ENCODE measurements at regions not wholly inside any gene's neighbourhood (a gene's known extent, or its start where the extent isn't known, plus 50 kb on each side); places are given as distances from the start of the nearest gene placed in this dataset.

GRCh38 chr6:3900744-3901336 lies 51.7 kb downstream of the FAM50B start:
- Histone ChIP-seq H3K9me3 (ENCODE audit: low read depth, low read length) (no peaks in the 10 kb centered on the region), H3K9ac (ENCODE audit: insufficient read length) (no peak overlapping the region), H3K36me3 (ENCODE audit: insufficient read depth, low read length) (no peaks in the 10 kb centered on the region), H3K27ac (no peak overlapping the region), H3K4me3 (no peak overlapping the region)
- no peak for DNase-seq (ENCODE audit: low read depth, low spot score)
- TF ChIP-seq EZH2 (IDR thresholded peaks at IDR 0.05), result no peak
- TF ChIP-seq POLR2AphosphoS5 (IDR thresholded peaks at IDR 0.05; ENCODE audit: borderline replicate concordance, low read depth, low read length), result no peak
- no peak for TF ChIP-seq FOXP2 (optimal IDR thresholded peaks at IDR 0.05; ENCODE audit: control extremely low read depth, extremely low read length, insufficient read depth)

- no peak overlapping the region for H3K4me3 ChIP-seq
- no peak overlapping the region for H3K27ac ChIP-seq
- no peaks in the 10 kb centered on the region for H3K9me3 ChIP-seq (ENCODE audit: low read depth, low read length)
- TF ChIP-seq FOXP2 (optimal IDR thresholded peaks at IDR 0.05; ENCODE audit: control extremely low read depth, extremely low read length, insufficient read depth) (no peak), EZH2 (IDR thresholded peaks at IDR 0.05) (no peak), POLR2AphosphoS5 (IDR thresholded peaks at IDR 0.05; ENCODE audit: borderline replicate concordance, low read depth, low read length) (no peak)
- no peaks in the 10 kb centered on the region for H3K36me3 ChIP-seq (ENCODE audit: insufficient read depth, low read length)
- no peak for DNase-seq (ENCODE audit: low read depth, low spot score)
- no peak overlapping the region for H3K9ac ChIP-seq (ENCODE audit: insufficient read length)
Observed at GRCh38 chr6:3902871-3903648, 53.9 kb downstream of the FAM50B start.

GRCh38 chr6:3904518-3904917 lies 55.3 kb downstream of the FAM50B start:
- DNase-seq (ENCODE audit: low read depth, low spot score), result no peak
- TF ChIP-seq FOXP2 (optimal IDR thresholded peaks at IDR 0.05; ENCODE audit: control extremely low read depth, extremely low read length, insufficient read depth), result no peak
- no peak for TF ChIP-seq EZH2 (IDR thresholded peaks at IDR 0.05)
- no peaks in the 10 kb centered on the region for H3K36me3 ChIP-seq (ENCODE audit: insufficient read depth, low read length)
- no peak overlapping the region for H3K27ac ChIP-seq
- H3K9ac ChIP-seq (ENCODE audit: insufficient read length), result no peak overlapping the region
- no peak overlapping the region for H3K4me3 ChIP-seq
- H3K9me3 ChIP-seq (ENCODE audit: low read depth, low read length), result no peaks in the 10 kb centered on the region

GRCh38 chr6:3905945-3906845 lies 57.0 kb downstream of the FAM50B start:
- Histone ChIP-seq H3K4me3 (no peak overlapping the region), H3K36me3 (ENCODE audit: insufficient read depth, low read length) (no peaks in the 10 kb centered on the region), H3K27ac (no peak overlapping the region), H3K9me3 (ENCODE audit: low read depth, low read length) (no peaks in the 10 kb centered on the region), H3K9ac (ENCODE audit: insufficient read length) (no peak overlapping the region)
- DNase-seq (ENCODE audit: low read depth, low spot score), result no peak
- no peak for TF ChIP-seq FOXP2 (optimal IDR thresholded peaks at IDR 0.05; ENCODE audit: control extremely low read depth, extremely low read length, insufficient read depth)
- TF ChIP-seq EZH2 (IDR thresholded peaks at IDR 0.05), result no peak
- TF ChIP-seq POLR2AphosphoS5 (IDR thresholded peaks at IDR 0.05; ENCODE audit: borderline replicate concordance, low read depth, low read length), result no peak

- no peak for DNase-seq (ENCODE audit: low read depth, low spot score)
- Histone ChIP-seq H3K27ac (no peak overlapping the region), H3K9me3 (ENCODE audit: low read depth, low read length) (no peaks in the 10 kb centered on the region), H3K36me3 (ENCODE audit: insufficient read depth, low read length) (no peaks in the 10 kb centered on the region), H3K9ac (ENCODE audit: insufficient read length) (no peak overlapping the region), H3K4me3 (no peak overlapping the region)
- TF ChIP-seq EZH2 (IDR thresholded peaks at IDR 0.05) (no peak), FOXP2 (optimal IDR thresholded peaks at IDR 0.05; ENCODE audit: control extremely low read depth, extremely low read length, insufficient read depth) (no peak), POLR2AphosphoS5 (IDR thresholded peaks at IDR 0.05; ENCODE audit: borderline replicate concordance, low read depth, low read length) (no peak)
Observed at GRCh38 chr6:3906846-3907151, 57.6 kb downstream of the FAM50B start.

- Histone ChIP-seq H3K27ac (no peak overlapping the region), H3K4me3 (no peak overlapping the region)
- TF ChIP-seq POLR2AphosphoS5 (IDR thresholded peaks at IDR 0.05; ENCODE audit: borderline replicate concordance, low read depth, low read length), result no peak
- TF ChIP-seq FOXP2 (optimal IDR thresholded peaks at IDR 0.05; ENCODE audit: control extremely low read depth, extremely low read length, insufficient read depth), result no peak
- no peak for TF ChIP-seq EZH2 (IDR thresholded peaks at IDR 0.05)
Observed at GRCh38 chr6:3908223-3908622, 59.0 kb downstream of the FAM50B start.

GRCh38 chr6:3908961-3909360 lies 59.8 kb downstream of the FAM50B start:
- no peak overlapping the region for H3K4me3 ChIP-seq
- TF ChIP-seq POLR2AphosphoS5 (IDR thresholded peaks at IDR 0.05; ENCODE audit: borderline replicate concordance, low read depth, low read length) (no peak), EZH2 (IDR thresholded peaks at IDR 0.05) (no peak), FOXP2 (optimal IDR thresholded peaks at IDR 0.05; ENCODE audit: control extremely low read depth, extremely low read length, insufficient read depth) (no peak)
- no peak for DNase-seq (ENCODE audit: low read depth, low spot score)
- no peak overlapping the region for H3K27ac ChIP-seq
- H3K36me3 ChIP-seq (ENCODE audit: insufficient read depth, low read length), result no peaks in the 10 kb centered on the region
- no peak overlapping the region for H3K9ac ChIP-seq (ENCODE audit: insufficient read length)
- no peaks in the 10 kb centered on the region for H3K9me3 ChIP-seq (ENCODE audit: low read depth, low read length)

More at GRCh38 chr6:3908223-3908622, 59.0 kb downstream of the FAM50B start:
- Histone ChIP-seq H3K36me3 (ENCODE audit: insufficient read depth, low read length) (no peaks in the 10 kb centered on the region), H3K9me3 (ENCODE audit: low read depth, low read length) (no peaks in the 10 kb centered on the region), H3K9ac (ENCODE audit: insufficient read length) (no peak overlapping the region)
- DNase-seq (ENCODE audit: low read depth, low spot score), result no peak

GRCh38 chr6:3910106-3910663 lies 61.0 kb downstream of the FAM50B start:
- Histone ChIP-seq H3K4me3 (no peak overlapping the region), H3K9me3 (ENCODE audit: low read depth, low read length) (no peaks in the 10 kb centered on the region), H3K27ac (no peak overlapping the region), H3K9ac (ENCODE audit: insufficient read length) (no peak overlapping the region), H3K36me3 (ENCODE audit: insufficient read depth, low read length) (no peaks in the 10 kb centered on the region)
- TF ChIP-seq EZH2 (IDR thresholded peaks at IDR 0.05) (no peak), FOXP2 (optimal IDR thresholded peaks at IDR 0.05; ENCODE audit: control extremely low read depth, extremely low read length, insufficient read depth) (no peak), POLR2AphosphoS5 (IDR thresholded peaks at IDR 0.05; ENCODE audit: borderline replicate concordance, low read depth, low read length) (no peak)
- no peak for DNase-seq (ENCODE audit: low read depth, low spot score)

Measured in SK-N-MC (cell line).